CD4-positive, alpha-beta T cell (primary cell): ENCODE measurements at regions not wholly inside any gene's neighbourhood (a gene's known extent, or its start where the extent isn't known, plus 50 kb on each side); places are given as distances from the start of the nearest gene placed in this dataset.

Source experiments
- ATAC-seq: fragments of 200-7000 bp; cut with Tn5 transposase; one replicate; pipeline ENCODE4 v1.10.0; 2022; ENCODE audit warnings: mild to moderate bottlenecking; ENCODE audit not compliant: poor library complexity
- CTCF ChIA-PET: fragments of 350-600 bp; sonication (Branson Sonifier 250); formaldehyde crosslinking; loops from one replicate; lab custom pipeline; 2021; ENCODE audit warnings: antibody characterized with exemption, inconsistent platforms; lab: Charles Lee
- POLR2A ChIA-PET: fragments of 350-600 bp; sonication (Branson Sonifier 250); formaldehyde crosslinking; loops from one replicate; lab custom pipeline; 2021; ENCODE audit warnings: antibody characterized with exemption, inconsistent platforms; lab: Charles Lee
- DNase-seq, 14 experiments: peaks; one replicate each; pipeline ENCODE4 v3.0.0-alpha.2; 2013 to 2020; ENCODE audit warnings: mixed read lengths in 2 of 14
- H3K27ac ChIP-seq, 2 donors: one replicate each; pipeline versions ENCODE4 v1.5.1 to v1.7.0; 2013; ENCODE audit warnings: low read length in 2 of 2, low read depth in 1 of 2, mild to moderate bottlenecking in 1 of 2
- H3K27me3 ChIP-seq, 2 experiments: 1 replicate in 1 of 2; 2 replicates in 1 of 2; pipeline versions ENCODE4 v1.6.1 to v1.7.0; 2013; ENCODE audit warnings: low read length in 2 of 2, control low read depth in 1 of 2, mild to moderate bottlenecking in 1 of 2, moderate library complexity in 1 of 2; ENCODE audit not compliant: insufficient read depth in 2 of 2, control insufficient read depth in 1 of 2
- H3K36me3 ChIP-seq: one replicate; pipeline ENCODE4 v1.6.1; 2013; ENCODE audit warnings: low read length, control low read depth; ENCODE audit not compliant: insufficient read depth
- H3K4me1 ChIP-seq: one replicate; pipeline ENCODE4 v1.6.1; 2013; ENCODE audit warnings: low read length, control low read depth; ENCODE audit not compliant: insufficient read depth
- H3K4me3 ChIP-seq: one replicate; pipeline ENCODE4 v1.5.1; 2013; ENCODE audit warnings: mild to moderate bottlenecking, low read length, moderate library complexity
- H3K9me3 ChIP-seq, 2 experiments: 1 replicate in 1 of 2; 2 replicates in 1 of 2; pipeline versions ENCODE4 v1.6.1 to v1.7.0; 2013; ENCODE audit warnings: low read length in 2 of 2, mild to moderate bottlenecking in 2 of 2, control low read depth in 1 of 2, moderate library complexity in 1 of 2; ENCODE audit not compliant: control insufficient read depth in 1 of 2, insufficient read depth in 1 of 2
- H3K27ac Mint-ChIP-seq: one replicate; pipeline ENCODE4 v1.8.0; 2020; ENCODE audit warnings: mixed read lengths
- H3K27me3 Mint-ChIP-seq: one replicate; pipeline ENCODE4 v1.8.0; 2021; ENCODE audit warnings: mixed read lengths
- H3K36me3 Mint-ChIP-seq: one replicate; pipeline ENCODE4 v1.8.0; 2021; ENCODE audit warnings: low read depth, mixed read lengths
- H3K4me1 Mint-ChIP-seq: one replicate; pipeline ENCODE4 v1.8.0; 2021; ENCODE audit warnings: low read depth, mixed read lengths
- H3K4me3 Mint-ChIP-seq: one replicate; pipeline ENCODE4 v1.8.0; 2020; ENCODE audit warnings: mild to moderate bottlenecking, mixed read lengths
- H3K9me3 Mint-ChIP-seq: one replicate; pipeline ENCODE4 v1.8.0; 2020; ENCODE audit warnings: mixed read lengths
- intact Hi-C, 2 experiments: fragments of 100-400 bp; cut with DNase I in 1 of 2; cut with micrococcal nuclease in 1 of 2; formaldehyde crosslinking; loops; one replicate each; pipeline versions ENCODE4 v1.15.1 to v1.9.0; 2023 to 2025; cut with DNase I, micrococcal nuclease
- TF ChIP-seq, protein P1 (sequence below): fragments of 200-600 bp; IDR thresholded peaks from one replicate; pipeline ENCODE4 v1.8.0; 2022; ENCODE audit warnings: antibody characterized with exemption, mild to moderate bottlenecking

DNA sequence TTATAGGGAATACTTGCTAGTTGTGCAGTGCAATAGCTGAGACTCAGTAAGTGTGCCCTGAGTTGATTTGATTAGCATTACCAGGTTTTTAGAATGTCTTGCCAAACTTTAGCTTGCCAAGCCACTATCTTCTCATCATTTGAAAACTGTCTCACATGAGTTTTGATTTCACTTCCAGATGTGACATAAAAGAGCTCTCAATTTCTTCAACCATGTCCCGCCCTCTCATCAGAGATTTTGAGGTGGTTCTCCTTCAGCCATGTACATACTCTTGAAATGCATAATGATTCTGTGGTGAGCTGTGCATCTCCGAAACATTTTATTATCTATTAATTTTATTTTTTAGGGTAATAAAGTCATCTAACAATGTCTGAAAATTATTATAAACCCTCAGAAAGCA is 215.0 kb upstream of the SEMA3E start:
- intact Hi-C loops = no loop called here
- Histone ChIP-seq H3K27ac (no peak overlapping the region), H3K36me3 (no peaks in the 10 kb centered on the region), H3K9me3 (no peaks in the 10 kb centered on the region), H3K27me3 (no peaks in the 10 kb centered on the region), H3K4me1 (no peaks in the 10 kb centered on the region), H3K4me3 (no peak overlapping the region)
- CTCF ChIA-PET = no interaction called here
- POLR2A ChIA-PET = no interaction called here
- TF ChIP-seq, protein P1, sequence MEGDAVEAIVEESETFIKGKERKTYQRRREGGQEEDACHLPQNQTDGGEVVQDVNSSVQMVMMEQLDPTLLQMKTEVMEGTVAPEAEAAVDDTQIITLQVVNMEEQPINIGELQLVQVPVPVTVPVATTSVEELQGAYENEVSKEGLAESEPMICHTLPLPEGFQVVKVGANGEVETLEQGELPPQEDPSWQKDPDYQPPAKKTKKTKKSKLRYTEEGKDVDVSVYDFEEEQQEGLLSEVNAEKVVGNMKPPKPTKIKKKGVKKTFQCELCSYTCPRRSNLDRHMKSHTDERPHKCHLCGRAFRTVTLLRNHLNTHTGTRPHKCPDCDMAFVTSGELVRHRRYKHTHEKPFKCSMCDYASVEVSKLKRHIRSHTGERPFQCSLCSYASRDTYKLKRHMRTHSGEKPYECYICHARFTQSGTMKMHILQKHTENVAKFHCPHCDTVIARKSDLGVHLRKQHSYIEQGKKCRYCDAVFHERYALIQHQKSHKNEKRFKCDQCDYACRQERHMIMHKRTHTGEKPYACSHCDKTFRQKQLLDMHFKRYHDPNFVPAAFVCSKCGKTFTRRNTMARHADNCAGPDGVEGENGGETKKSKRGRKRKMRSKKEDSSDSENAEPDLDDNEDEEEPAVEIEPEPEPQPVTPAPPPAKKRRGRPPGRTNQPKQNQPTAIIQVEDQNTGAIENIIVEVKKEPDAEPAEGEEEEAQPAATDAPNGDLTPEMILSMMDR = no peak
- Mint-ChIP-seq H3K36me3 (no peaks in the 10 kb centered on the region), H3K4me1 (no peaks in the 10 kb centered on the region), H3K27ac (no peak overlapping the region), H3K27me3 (no peaks in the 10 kb centered on the region), H3K9me3 (no peaks in the 10 kb centered on the region), H3K4me3 (no peak overlapping the region)
- DNase-seq (no peak), ATAC-seq (no peak)

GRCh38 chr7:83861876-83862275 is 212.9 kb upstream of the SEMA3E start:
- Mint-ChIP-seq H3K9me3 (no peaks in the 10 kb centered on the region), H3K4me3 (no peak overlapping the region), H3K27me3 (no peaks in the 10 kb centered on the region), H3K4me1 (no peaks in the 10 kb centered on the region), H3K36me3 (no peaks in the 10 kb centered on the region), H3K27ac (no peak overlapping the region)
- Histone ChIP-seq H3K36me3 (no peaks in the 10 kb centered on the region), H3K4me1 (no peaks in the 10 kb centered on the region), H3K27me3 (no peaks in the 10 kb centered on the region), H3K27ac (no peak overlapping the region), H3K9me3 (no peaks in the 10 kb centered on the region), H3K4me3 (no peak overlapping the region)
- intact Hi-C loops = no loop called here
- CTCF ChIA-PET = no interaction called here
- TF ChIP-seq, protein P1 = no peak
- ATAC-seq (no peak), DNase-seq (no peak)
- POLR2A ChIA-PET = interaction anchor here (0.6 kb wide), 1 partner anchor 1695 kb away, joined by 3 read pairs; no protein-coding TSS in a partner anchor

GRCh38 chr7:83859827-83860226 is 210.9 kb upstream of the SEMA3E start:
- no peak overlapping the region for H3K4me3 ChIP-seq
- POLR2A ChIA-PET = no interaction called here

More at GRCh38 chr7:83859827-83860226, 210.9 kb upstream of the SEMA3E start:
- no peaks in the 10 kb centered on the region for H3K9me3 ChIP-seq
- H3K36me3 ChIP-seq = no peaks in the 10 kb centered on the region
- no peaks in the 10 kb centered on the region for H3K4me1 Mint-ChIP-seq
- TF ChIP-seq, protein P1 = no peak
- H3K27me3 ChIP-seq = no peaks in the 10 kb centered on the region
- intact Hi-C loops = no loop called here
- no peaks in the 10 kb centered on the region for H3K27me3 Mint-ChIP-seq
- H3K9me3 Mint-ChIP-seq = no peaks in the 10 kb centered on the region
- CTCF ChIA-PET = no interaction called here
- DNase-seq (no peak), ATAC-seq (no peak)
- H3K36me3 Mint-ChIP-seq = no peaks in the 10 kb centered on the region
- no peak overlapping the region for H3K27ac ChIP-seq
- H3K4me3 Mint-ChIP-seq = no peak overlapping the region
- H3K4me1 ChIP-seq = no peaks in the 10 kb centered on the region
- H3K27ac Mint-ChIP-seq = no peak overlapping the region
